PC-9 (cell line): ENCODE measurements at regions not wholly inside any gene's neighbourhood (a gene's known extent, or its start where the extent isn't known, plus 50 kb on each side); places are given as distances from the start of the nearest gene placed in this dataset.

ENCODE experiments used
- BruUV-seq: library from RNA; stranded (reverse); fragments of 400-500 nt; replicated peaks from 2 replicates; lab custom pipeline; 2021; lab: Mats Ljungman, UMichigan
- CTCF ChIA-PET: fragments of 300-600 bp; sonication (Branson Sonifier 250); formaldehyde crosslinking; loops from one replicate; lab custom pipeline; 2022; ENCODE audit warnings: antibody characterized with exemption; lab: Charles Lee
- POLR2A ChIA-PET: fragments of 300-600 bp; sonication (Branson Sonifier 250); formaldehyde crosslinking; loops from one replicate; lab custom pipeline; 2022; ENCODE audit warnings: antibody characterized with exemption; ENCODE audit not compliant: unreplicated experiment; lab: Charles Lee
- DNase-seq, 2 experiments: peaks; one replicate each; pipeline versions ENCODE4 v3.0.0 to v3.0.0-alpha.2; 2015 to 2022; ENCODE audit warnings: mixed read lengths in 1 of 2
- H2AFZ ChIP-seq: fragments of 200-600 bp; sonication (generic); 2 replicates; pipeline ENCODE4 v1.8.1; 2017; ENCODE audit warnings: antibody characterized with exemption
- H3F3A ChIP-seq: fragments of 200-600 bp; sonication (generic); 2 replicates; pipeline ENCODE4 v1.8.1; 2017; ENCODE audit warnings: antibody characterized with exemption, mild to moderate bottlenecking, low read depth; ENCODE audit not compliant: insufficient read depth
- H3K27ac ChIP-seq: fragments of 200-600 bp; sonication (generic); 2 replicates; pipeline ENCODE4 v1.6.1; 2016; ENCODE audit warnings: mixed run types
- H3K27me3 ChIP-seq: fragments of 200-600 bp; sonication (generic); 2 replicates; pipeline ENCODE4 v1.6.1; 2016; ENCODE audit warnings: low read depth, mixed run types; ENCODE audit not compliant: insufficient read depth
- H3K36me3 ChIP-seq: fragments of 200-600 bp; sonication (generic); 2 replicates; pipeline ENCODE4 v1.6.1; 2016; ENCODE audit warnings: low read depth, mixed run types
- H3K4me1 ChIP-seq: fragments of 200-600 bp; sonication (generic); replicated peaks from 2 replicates; pipeline ENCODE4 v1.6.1; 2016; ENCODE audit warnings: mixed run types; ENCODE audit not compliant: insufficient read depth
- H3K4me2 ChIP-seq: fragments of 200-600 bp; sonication (generic); 2 replicates; pipeline ENCODE4 v1.6.1; 2017; ENCODE audit warnings: mixed run types
- H3K4me3 ChIP-seq: fragments of 200-600 bp; sonication (generic); 2 replicates; pipeline ENCODE4 v1.6.1; 2016; ENCODE audit warnings: mixed run types
- H3K79me2 ChIP-seq: fragments of 200-600 bp; sonication (generic); 2 replicates; pipeline ENCODE4 v1.6.1; 2017; ENCODE audit warnings: low read depth, mixed run types
- H3K9me2 ChIP-seq: fragments of 200-600 bp; sonication (generic); 2 replicates; pipeline ENCODE4 v1.8.1; 2017; ENCODE audit warnings: mild to moderate bottlenecking; ENCODE audit not compliant: insufficient read depth
- H3K9me3 ChIP-seq: fragments of 200-600 bp; sonication (generic); 2 replicates; pipeline ENCODE4 v1.8.1; 2016; ENCODE audit warnings: low read depth; ENCODE audit not compliant: insufficient read depth
- H4K20me1 ChIP-seq: fragments of 200-600 bp; sonication (generic); 2 replicates; pipeline ENCODE4 v1.8.1; 2017; ENCODE audit not compliant: insufficient read depth
- EZH2 ChIP-seq: fragments of 200-600 bp; sonication (generic); IDR thresholded peaks from 2 replicates; pipeline ENCODE4 v1.8.0; 2017; ENCODE audit warnings: antibody characterized with exemption, low read depth
- intact Hi-C: fragments of 100-400 bp; cut with micrococcal nuclease; formaldehyde crosslinking; loops from one replicate; pipeline ENCODE4 v1.10.0; 2022; ENCODE audit not compliant: unreplicated experiment
- TF ChIP-seq, protein P1 (sequence below): fragments of 200-600 bp; sonication (generic); conservative IDR thresholded peaks from 2 replicates; pipeline ENCODE4 v1.6.1; 2017; ENCODE audit warnings: mixed run types, antibody characterized with exemption, mild to moderate bottlenecking, moderate library complexity

DNA sequence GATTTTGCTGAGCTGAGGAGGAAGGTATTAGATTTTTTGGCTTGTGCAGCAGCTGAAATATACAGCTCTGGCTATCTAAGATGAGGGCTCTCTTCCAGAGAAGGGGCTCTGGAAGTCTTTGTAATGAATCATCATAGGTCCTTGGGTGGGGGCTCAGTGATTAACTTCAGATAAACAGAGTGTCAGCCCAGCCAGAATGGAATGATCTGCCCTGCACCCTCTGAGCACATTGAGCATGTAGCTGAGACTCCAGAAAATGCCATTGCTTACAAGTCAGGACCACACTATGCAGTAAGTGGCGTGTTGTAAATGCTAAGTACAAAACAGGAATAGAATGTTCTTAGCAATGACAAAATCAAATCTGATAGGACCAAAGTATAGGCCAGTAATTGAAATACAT, 836.0 kb downstream of the PDHA2 start:
- no peak for DNase-seq
- intact Hi-C loops, result no loop called here
- Histone ChIP-seq H3K4me3 (no peak overlapping the region), H3K4me2 (no peak overlapping the region), H3K27me3 (no peaks in the 10 kb centered on the region), H3K4me1 (no peaks in the 10 kb centered on the region), H2AFZ (no peak overlapping the region), H3F3A (no peaks in the 10 kb centered on the region), H4K20me1 (no peaks in the 10 kb centered on the region), H3K79me2 (no peaks in the 10 kb centered on the region), H3K36me3 (no peaks in the 10 kb centered on the region), H3K27ac (no peak overlapping the region), H3K9me2 (no peaks in the 10 kb centered on the region), H3K9me3 (no peaks in the 10 kb centered on the region)
- ChIA-PET POLR2A (no interaction called here), CTCF (no interaction called here)
- no TSS peak for BruUV-seq
- TF ChIP-seq EZH2, result no peak
- TF ChIP-seq, protein P1, sequence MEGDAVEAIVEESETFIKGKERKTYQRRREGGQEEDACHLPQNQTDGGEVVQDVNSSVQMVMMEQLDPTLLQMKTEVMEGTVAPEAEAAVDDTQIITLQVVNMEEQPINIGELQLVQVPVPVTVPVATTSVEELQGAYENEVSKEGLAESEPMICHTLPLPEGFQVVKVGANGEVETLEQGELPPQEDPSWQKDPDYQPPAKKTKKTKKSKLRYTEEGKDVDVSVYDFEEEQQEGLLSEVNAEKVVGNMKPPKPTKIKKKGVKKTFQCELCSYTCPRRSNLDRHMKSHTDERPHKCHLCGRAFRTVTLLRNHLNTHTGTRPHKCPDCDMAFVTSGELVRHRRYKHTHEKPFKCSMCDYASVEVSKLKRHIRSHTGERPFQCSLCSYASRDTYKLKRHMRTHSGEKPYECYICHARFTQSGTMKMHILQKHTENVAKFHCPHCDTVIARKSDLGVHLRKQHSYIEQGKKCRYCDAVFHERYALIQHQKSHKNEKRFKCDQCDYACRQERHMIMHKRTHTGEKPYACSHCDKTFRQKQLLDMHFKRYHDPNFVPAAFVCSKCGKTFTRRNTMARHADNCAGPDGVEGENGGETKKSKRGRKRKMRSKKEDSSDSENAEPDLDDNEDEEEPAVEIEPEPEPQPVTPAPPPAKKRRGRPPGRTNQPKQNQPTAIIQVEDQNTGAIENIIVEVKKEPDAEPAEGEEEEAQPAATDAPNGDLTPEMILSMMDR, result no peak

DNA sequence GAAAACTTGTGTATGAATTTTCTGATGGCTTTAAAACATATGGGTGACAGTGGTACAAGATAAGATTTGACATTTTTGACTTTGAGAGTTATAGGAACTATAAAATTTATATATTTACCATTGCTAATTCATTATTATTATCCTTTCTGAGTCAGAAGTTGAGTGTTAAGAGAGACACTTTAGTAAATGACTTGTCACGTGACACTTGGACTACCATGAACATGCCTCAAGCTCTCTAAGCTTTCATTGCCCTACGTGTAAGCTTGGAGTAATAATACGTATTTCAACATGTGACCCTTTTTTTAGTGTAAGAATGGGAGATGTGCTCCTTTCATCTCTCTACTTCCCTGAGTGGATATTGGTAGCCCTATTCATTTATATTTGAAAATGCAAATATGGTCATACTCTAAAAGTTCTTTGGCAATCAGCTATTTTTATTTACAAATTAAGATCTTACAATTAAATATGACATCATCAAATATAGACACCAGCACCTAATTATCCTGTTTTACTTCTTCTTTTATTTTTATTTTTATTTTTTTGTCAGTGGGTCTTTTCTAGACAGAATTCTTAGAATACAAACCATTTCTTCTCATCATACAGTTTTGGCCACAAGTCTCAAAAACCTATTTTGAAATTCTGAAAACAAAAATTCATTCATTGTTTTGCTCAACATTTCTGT, 837.0 kb downstream of the PDHA2 start:
- Histone ChIP-seq H3K9me2 (no peaks in the 10 kb centered on the region), H3K4me3 (no peak overlapping the region), H3K4me2 (no peak overlapping the region), H3K4me1 (no peaks in the 10 kb centered on the region), H3K9me3 (no peaks in the 10 kb centered on the region), H3K36me3 (no peaks in the 10 kb centered on the region), H3K79me2 (no peaks in the 10 kb centered on the region), H2AFZ (no peak overlapping the region), H3F3A (no peaks in the 10 kb centered on the region), H3K27ac (no peak overlapping the region), H4K20me1 (no peaks in the 10 kb centered on the region), H3K27me3 (no peaks in the 10 kb centered on the region)
- no peak for TF ChIP-seq EZH2
- TF ChIP-seq, protein P1, result no peak
- DNase-seq, result no peak
- intact Hi-C loops, result no loop called here
- no TSS peak for BruUV-seq
- ChIA-PET POLR2A (no interaction called here), CTCF (no interaction called here)

DNA sequence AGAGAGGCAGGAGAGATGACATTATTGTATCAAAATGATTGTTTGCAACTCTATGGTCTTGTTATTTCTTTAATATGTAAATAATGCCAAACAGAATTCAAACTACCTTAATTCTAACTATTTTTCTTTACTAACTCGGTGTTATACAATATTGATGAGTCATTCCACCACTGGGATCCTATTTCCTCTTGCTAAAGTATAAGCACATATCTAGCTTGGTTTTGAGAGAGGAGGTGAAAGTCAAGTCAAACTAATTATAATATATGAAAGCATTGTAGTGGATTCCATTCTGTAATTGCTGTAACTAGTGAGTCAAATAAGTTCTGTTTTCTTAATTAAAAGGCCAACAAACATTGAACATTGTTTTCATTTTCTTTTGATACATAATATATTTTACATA, 837.6 kb downstream of the PDHA2 start:
- Histone ChIP-seq H4K20me1 (no peaks in the 10 kb centered on the region), H3K79me2 (no peaks in the 10 kb centered on the region), H3K4me1 (no peaks in the 10 kb centered on the region), H3K27ac (no peak overlapping the region), H3K9me3 (no peaks in the 10 kb centered on the region), H2AFZ (no peak overlapping the region), H3K27me3 (no peaks in the 10 kb centered on the region), H3K4me2 (no peak overlapping the region), H3K4me3 (no peak overlapping the region), H3K9me2 (no peaks in the 10 kb centered on the region), H3K36me3 (no peaks in the 10 kb centered on the region), H3F3A (no peaks in the 10 kb centered on the region)
- POLR2A ChIA-PET, result no interaction called here
- TF ChIP-seq, protein P1, result no peak
- TF ChIP-seq EZH2, result no peak
- CTCF ChIA-PET, result interaction anchor here (0.7 kb wide), 1 partner anchor 1207 kb away, joined by 3 read pairs; no protein-coding TSS in a partner anchor
- intact Hi-C loops, result no loop called here
- DNase-seq, result no peak
- BruUV-seq, result no TSS peak
